ENCODE measurements at regions not wholly inside any gene's neighbourhood (a gene's known extent, or its start where the extent isn't known, plus 50 kb on each side); places are given as distances from the start of the nearest gene placed in this dataset.

- no peak for DNase-seq (ENCODE audit: low read depth)
- TF ChIP-seq CTCF (IDR thresholded peaks at IDR 0.05; ENCODE audit: insufficient read depth, low read length), result no peak
- no peak overlapping the region for H3K4me3 ChIP-seq (ENCODE audit: low read depth, low read length)
These were observed 84.4 kb upstream of the PRMT6 start for GRCh38 chr1:106972074-106972473.

- no peak for TF ChIP-seq CTCF (IDR thresholded peaks at IDR 0.05; ENCODE audit: insufficient read depth, low read length)
- no peak for DNase-seq (ENCODE audit: low read depth)
- H3K4me3 ChIP-seq (ENCODE audit: low read depth, low read length), result no peak overlapping the region
These were observed 80.5 kb upstream of the PRMT6 start for GRCh38 chr1:106975944-106976343.

- TF ChIP-seq CTCF (IDR thresholded peaks at IDR 0.05; ENCODE audit: insufficient read depth, low read length), result no peak
- DNase-seq (ENCODE audit: low read depth), result peak; percentile 90
- H3K4me3 ChIP-seq (ENCODE audit: low read depth, low read length), result no peak overlapping the region
These were observed 77.8 kb upstream of the PRMT6 start for GRCh38 chr1:106978477-106979322.

- TF ChIP-seq CTCF (IDR thresholded peaks at IDR 0.05; ENCODE audit: insufficient read depth, low read length), result no peak
- no peak overlapping the region for H3K4me3 ChIP-seq (ENCODE audit: low read depth, low read length)
- DNase-seq (ENCODE audit: low read depth), result no peak
These were observed 77.1 kb upstream of the PRMT6 start for GRCh38 chr1:106979371-106979770.

GRCh38 chr1:106980121-106980520 lies 76.4 kb upstream of the PRMT6 start:
- no peak for DNase-seq (ENCODE audit: low read depth)
- H3K4me3 ChIP-seq (ENCODE audit: low read depth, low read length), result no peak overlapping the region
- TF ChIP-seq CTCF (IDR thresholded peaks at IDR 0.05; ENCODE audit: insufficient read depth, low read length), result no peak

GRCh38 chr1:106984801-106985200 lies 71.7 kb upstream of the PRMT6 start:
- TF ChIP-seq CTCF (IDR thresholded peaks at IDR 0.05; ENCODE audit: insufficient read depth, low read length), result no peak
- no peak for DNase-seq (ENCODE audit: low read depth)

GRCh38 chr1:106986603-106987002 lies 69.9 kb upstream of the PRMT6 start:
- no peak overlapping the region for H3K4me3 ChIP-seq (ENCODE audit: low read depth, low read length)
- no peak for DNase-seq (ENCODE audit: low read depth)
- TF ChIP-seq CTCF (IDR thresholded peaks at IDR 0.05; ENCODE audit: insufficient read depth, low read length), result no peak

More at GRCh38 chr1:106984801-106985200, 71.7 kb upstream of the PRMT6 start:
- H3K4me3 ChIP-seq (ENCODE audit: low read depth, low read length), result no peak overlapping the region

Data from fibroblast of the aortic adventitia (primary cell).